Uterus (tissue), 2 donors: ENCODE measurements at regions not wholly inside any gene's neighbourhood (a gene's known extent, or its start where the extent isn't known, plus 50 kb on each side); places are given as distances from the start of the nearest gene placed in this dataset.

Experiments
- POLR2A ChIP-seq, 2 donors: fragments of 450-650 bp; IDR thresholded peaks; one replicate each; pipeline ENCODE4 v1.6.1; 2016; ENCODE audit warnings: antibody characterized with exemption in 2 of 2, mild to moderate bottlenecking in 1 of 2, moderate library complexity in 1 of 2
- TF ChIP-seq, protein P1 (sequence below), 4 experiments: fragments of 200-600 bp in 2 of 4; fragments of 450-650 bp in 2 of 4; sonication (generic) in 2 of 4; IDR thresholded peaks; one replicate each; pipeline ENCODE4 v1.5.1; 2016 to 2019; ENCODE audit warnings: antibody characterized with exemption in 4 of 4, mild to moderate bottlenecking in 2 of 4, moderate library complexity in 1 of 4

DNA sequence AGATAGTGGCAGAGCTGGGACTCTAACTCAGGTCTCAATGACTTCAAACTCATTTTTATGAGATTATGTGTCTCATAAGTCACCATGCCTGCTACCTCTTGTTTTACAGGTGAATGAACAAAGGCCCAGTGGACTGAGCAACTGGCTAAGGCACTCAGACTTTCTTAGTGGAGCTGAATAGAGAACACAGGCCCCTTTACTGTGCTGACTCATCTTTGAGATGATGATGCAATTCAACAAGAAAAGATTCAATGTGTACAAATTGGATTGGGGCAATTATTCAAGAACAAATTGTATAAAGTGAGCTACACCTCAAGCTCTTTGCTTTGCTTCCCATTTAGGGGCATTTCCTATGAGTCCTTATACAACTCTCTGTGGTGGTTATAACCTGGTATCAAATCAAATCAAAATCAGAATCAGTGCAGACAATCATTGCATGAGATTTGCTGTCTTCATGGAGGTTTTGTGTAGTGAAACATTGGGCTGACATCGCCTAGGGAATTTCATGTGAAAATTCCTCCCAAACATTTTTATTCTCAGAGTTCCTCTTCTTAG lies 84.3 kb upstream of the PPP2R2B start:
- TF ChIP-seq, protein P1, sequence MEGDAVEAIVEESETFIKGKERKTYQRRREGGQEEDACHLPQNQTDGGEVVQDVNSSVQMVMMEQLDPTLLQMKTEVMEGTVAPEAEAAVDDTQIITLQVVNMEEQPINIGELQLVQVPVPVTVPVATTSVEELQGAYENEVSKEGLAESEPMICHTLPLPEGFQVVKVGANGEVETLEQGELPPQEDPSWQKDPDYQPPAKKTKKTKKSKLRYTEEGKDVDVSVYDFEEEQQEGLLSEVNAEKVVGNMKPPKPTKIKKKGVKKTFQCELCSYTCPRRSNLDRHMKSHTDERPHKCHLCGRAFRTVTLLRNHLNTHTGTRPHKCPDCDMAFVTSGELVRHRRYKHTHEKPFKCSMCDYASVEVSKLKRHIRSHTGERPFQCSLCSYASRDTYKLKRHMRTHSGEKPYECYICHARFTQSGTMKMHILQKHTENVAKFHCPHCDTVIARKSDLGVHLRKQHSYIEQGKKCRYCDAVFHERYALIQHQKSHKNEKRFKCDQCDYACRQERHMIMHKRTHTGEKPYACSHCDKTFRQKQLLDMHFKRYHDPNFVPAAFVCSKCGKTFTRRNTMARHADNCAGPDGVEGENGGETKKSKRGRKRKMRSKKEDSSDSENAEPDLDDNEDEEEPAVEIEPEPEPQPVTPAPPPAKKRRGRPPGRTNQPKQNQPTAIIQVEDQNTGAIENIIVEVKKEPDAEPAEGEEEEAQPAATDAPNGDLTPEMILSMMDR (IDR thresholded peaks at IDR 0.05): no peak
- no peak for TF ChIP-seq POLR2A (IDR thresholded peaks at IDR 0.05)
